Thyroid gland (tissue), 4 donors: ENCODE measurements at regions not wholly inside any gene's neighbourhood (a gene's known extent, or its start where the extent isn't known, plus 50 kb on each side); places are given as distances from the start of the nearest gene placed in this dataset.

Source experiments
- CTCF ChIP-seq, 6 experiments: fragments of 200-600 bp in 3 of 6; fragments of 450-650 bp in 3 of 6; sonication (generic) in 3 of 6; IDR thresholded peaks; one replicate each; pipeline ENCODE4 v1.5.1; 2016 to 2019; ENCODE audit warnings: antibody characterized with exemption in 6 of 6, mild to moderate bottlenecking in 2 of 6, inconsistent platforms in 1 of 6, moderate library complexity in 1 of 6
- POLR2A ChIP-seq, 2 donors: fragments of 450-650 bp; IDR thresholded peaks; one replicate each; pipeline ENCODE4 v1.6.1; 2017; ENCODE audit warnings: antibody characterized with exemption in 2 of 2, mild to moderate bottlenecking in 2 of 2, moderate library complexity in 1 of 2

- TF ChIP-seq CTCF (IDR thresholded peaks at IDR 0.05) (no peak), POLR2A (IDR thresholded peaks at IDR 0.05) (no peak)
Measured at GRCh38 chr7:131792311-131792710, 235.9 kb upstream of the PODXL start.
